GM12875 (cell line): ENCODE measurements at regions not wholly inside any gene's neighbourhood (a gene's known extent, or its start where the extent isn't known, plus 50 kb on each side); places are given as distances from the start of the nearest gene placed in this dataset.

Experiments used
- H3K4me3 ChIP-seq: one replicate; pipeline ENCODE4 v1.5.1; 2011; ENCODE audit warnings: low read depth, low read length, control low read depth
- TF ChIP-seq, protein P1 (sequence below): IDR thresholded peaks from 2 replicates; pipeline ENCODE4 v1.5.1; 2011; ENCODE audit warnings: low read depth, mild to moderate bottlenecking, control low read depth, inconsistent platforms, low read length, moderate library complexity, borderline replicate concordance; ENCODE audit not compliant: insufficient read depth

DNA sequence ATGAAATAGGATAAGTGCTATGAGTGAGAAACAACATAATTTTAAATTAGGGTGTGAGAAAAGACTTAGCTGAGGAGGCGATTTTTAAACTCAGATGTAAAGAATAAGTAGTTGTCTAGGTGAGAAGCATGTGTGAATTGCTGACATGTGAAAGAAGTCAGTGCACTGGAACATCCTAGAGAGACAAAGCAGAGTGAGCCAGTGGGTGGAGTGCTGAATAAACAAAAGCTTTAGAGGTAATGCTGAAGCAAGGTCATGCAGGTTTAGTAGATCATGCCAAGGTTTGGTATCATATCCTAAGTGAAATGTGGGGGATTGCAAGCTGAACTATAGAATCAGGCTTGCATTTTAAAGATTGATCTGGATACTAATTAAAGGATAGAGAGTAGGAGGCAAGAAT lies 89.4 kb downstream of the KIF2B start:
- TF ChIP-seq, protein P1, sequence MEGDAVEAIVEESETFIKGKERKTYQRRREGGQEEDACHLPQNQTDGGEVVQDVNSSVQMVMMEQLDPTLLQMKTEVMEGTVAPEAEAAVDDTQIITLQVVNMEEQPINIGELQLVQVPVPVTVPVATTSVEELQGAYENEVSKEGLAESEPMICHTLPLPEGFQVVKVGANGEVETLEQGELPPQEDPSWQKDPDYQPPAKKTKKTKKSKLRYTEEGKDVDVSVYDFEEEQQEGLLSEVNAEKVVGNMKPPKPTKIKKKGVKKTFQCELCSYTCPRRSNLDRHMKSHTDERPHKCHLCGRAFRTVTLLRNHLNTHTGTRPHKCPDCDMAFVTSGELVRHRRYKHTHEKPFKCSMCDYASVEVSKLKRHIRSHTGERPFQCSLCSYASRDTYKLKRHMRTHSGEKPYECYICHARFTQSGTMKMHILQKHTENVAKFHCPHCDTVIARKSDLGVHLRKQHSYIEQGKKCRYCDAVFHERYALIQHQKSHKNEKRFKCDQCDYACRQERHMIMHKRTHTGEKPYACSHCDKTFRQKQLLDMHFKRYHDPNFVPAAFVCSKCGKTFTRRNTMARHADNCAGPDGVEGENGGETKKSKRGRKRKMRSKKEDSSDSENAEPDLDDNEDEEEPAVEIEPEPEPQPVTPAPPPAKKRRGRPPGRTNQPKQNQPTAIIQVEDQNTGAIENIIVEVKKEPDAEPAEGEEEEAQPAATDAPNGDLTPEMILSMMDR, result no peak
- no peak overlapping the region for H3K4me3 ChIP-seq

DNA sequence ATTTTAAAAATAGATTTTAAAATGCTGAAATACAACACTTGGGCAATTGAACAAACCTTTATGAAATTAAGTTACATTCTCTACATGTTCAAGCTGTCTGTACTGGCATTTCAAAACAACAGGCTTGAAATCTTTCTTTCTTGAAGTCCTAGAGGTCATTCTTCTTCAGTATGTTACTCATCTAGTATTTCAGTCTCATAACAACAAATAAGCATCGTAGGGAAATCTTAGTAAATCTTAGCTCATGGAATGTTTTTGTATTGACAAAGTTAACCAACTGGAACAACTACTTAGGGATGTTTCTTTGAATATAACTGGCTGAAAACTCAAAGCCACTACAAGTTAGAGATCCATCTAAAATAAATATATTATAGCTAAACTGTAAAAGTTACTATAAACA lies 96.6 kb downstream of the KIF2B start:
- H3K4me3 ChIP-seq, result no peak overlapping the region
- TF ChIP-seq, protein P1, result no peak

DNA sequence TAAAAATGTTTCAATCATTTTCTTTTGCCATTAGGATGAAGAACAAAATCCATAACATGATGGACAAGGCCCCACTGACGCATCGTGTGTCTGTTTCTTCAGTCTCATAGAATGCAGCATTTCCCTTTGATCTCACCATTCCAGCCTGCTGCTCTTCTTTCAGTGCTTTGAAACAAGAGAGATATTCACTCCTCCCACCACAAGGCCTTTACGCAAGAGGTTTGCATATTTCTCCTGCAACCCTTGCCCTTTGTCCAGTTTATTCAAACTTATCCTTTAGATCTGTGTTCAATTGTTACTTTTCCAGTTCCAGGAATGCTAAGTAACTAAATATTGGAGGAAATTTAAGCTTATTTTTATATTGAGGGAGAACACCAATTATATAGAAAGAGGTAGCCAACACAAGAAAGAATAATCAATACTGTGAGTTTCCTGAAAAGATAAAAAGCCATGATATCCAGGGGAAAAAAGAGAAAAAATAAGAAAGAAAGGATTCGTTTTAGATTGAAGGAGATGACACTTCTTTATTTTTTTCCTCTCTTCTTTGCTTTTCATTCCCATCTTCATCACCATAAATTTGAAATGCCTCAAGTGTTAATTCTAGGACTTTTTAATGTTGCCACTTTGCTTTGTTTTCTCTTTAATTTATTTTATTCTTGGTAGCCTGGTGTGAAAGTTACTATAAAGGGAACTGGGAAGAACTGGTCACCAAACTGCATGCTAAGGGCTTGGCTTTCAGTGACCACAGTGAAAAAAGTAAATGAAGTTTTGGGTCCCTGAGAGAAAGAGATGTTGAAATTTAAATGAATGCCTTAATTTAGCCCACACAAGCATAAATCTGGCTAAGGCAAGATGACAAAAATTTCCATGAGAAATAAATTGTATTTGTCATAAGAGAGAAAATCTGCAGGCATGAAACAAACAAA lies 102.1 kb downstream of the KIF2B start:
- TF ChIP-seq, protein P1, result no peak
- H3K4me3 ChIP-seq, result no peak overlapping the region

DNA sequence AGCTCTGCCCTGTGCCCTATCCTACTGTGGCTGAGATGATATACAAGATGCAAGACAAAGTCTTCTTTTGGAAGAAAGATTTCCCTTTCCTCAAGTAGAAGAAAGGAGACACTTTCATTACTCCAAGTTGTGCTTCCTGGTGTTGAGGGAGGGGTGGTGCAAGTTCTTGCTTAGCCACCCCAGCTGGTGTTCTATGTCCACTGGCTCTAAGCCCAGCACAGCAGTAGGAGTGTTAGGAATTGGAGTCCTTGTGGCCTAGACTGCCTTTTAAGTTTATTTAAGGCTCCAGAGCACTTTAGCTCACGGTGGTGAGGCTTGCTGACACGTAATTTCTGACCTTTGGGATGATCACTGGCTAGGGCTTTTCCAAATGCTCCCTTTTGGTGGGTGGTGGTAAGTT lies 109.7 kb downstream of the KIF2B start:
- no peak overlapping the region for H3K4me3 ChIP-seq
- TF ChIP-seq, protein P1, result no peak

DNA sequence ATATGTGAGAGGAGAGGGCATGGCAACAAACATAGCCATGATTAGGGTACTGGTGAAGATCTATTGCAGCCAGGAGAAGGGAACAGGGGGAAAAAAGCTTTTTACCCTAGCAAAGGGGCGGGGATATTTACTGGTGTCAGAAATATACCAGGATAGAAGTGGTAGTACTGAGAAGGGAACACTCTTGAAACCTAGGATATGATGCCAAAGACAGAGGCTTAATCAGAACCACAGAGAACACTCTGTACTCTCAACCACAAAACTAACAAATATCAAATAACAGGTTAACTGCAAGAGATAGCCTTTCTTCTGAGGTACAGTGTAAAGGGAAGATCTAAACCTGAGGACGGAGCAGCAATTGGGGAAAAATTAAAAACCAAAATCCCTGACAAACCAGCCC lies 112.2 kb downstream of the KIF2B start:
- TF ChIP-seq, protein P1, result no peak

DNA sequence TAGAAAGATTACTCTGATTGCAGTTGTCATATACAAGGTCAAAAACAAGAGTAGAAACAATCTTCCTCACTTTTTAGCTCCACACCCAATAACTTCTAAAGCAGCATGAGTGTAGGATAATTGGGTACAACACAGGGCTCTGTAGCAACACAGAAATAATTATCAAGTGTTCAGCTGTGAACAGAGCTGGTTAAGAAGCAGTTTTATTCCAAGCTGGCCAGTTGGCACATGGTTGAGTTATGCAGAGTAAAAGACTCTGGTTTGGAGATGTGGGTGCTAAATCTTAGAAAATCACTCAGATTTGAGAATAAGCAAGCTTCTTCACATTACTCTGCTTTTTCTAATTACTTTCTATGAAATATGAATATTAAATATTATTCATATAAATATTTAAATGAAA lies 118.5 kb downstream of the KIF2B start:
- no peak overlapping the region for H3K4me3 ChIP-seq
- TF ChIP-seq, protein P1, result no peak

More for the DNA sequence above, 112.2 kb downstream of the KIF2B start:
- H3K4me3 ChIP-seq, result no peak overlapping the region

DNA sequence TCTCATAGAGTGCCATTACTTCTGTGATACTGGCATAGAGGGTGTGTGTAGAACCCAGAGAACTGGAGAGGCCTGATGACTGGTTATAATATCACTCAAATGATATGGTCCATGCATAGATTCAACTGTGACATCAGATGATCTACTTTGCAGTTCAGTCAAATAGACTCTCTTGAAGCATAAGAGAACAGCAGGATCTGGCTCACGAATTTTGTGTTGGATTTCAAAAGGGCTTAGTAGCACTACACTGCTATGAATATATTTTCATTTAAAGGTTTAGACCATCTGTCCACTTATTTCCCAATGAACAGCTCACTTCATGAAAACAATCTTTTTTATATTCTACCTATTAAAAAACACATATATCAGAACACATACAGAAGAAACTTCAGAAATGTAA lies 119.7 kb downstream of the KIF2B start:
- H3K4me3 ChIP-seq, result no peak overlapping the region
- TF ChIP-seq, protein P1, result no peak
